GM20000 (cell line): ENCODE measurements at regions not wholly inside any gene's neighbourhood (a gene's known extent, or its start where the extent isn't known, plus 50 kb on each side); places are given as distances from the start of the nearest gene placed in this dataset.

Experiments
- DNase-seq: peaks from one replicate; pipeline ENCODE4 v3.0.0; 2012; ENCODE audit warnings: low spot score
- CTCF ChIP-seq: IDR thresholded peaks from 2 replicates; pipeline ENCODE4 v1.5.1; 2012; ENCODE audit warnings: mild to moderate bottlenecking, control low read depth; ENCODE audit errors: extremely low read depth, missing control alignments

GRCh38 chr6:150537893-150538292 is 61.8 kb upstream of the PLEKHG1 start:
- TF ChIP-seq CTCF: no peak

GRCh38 chr6:150539111-150539510 is 60.6 kb upstream of the PLEKHG1 start:
- no peak for TF ChIP-seq CTCF
- no peak for DNase-seq

More at GRCh38 chr6:150537893-150538292, 61.8 kb upstream of the PLEKHG1 start:
- no peak for DNase-seq

- no peak for TF ChIP-seq CTCF
- no peak for DNase-seq
Observed at GRCh38 chr6:150539568-150539967, 60.1 kb upstream of the PLEKHG1 start.

GRCh38 chr6:150541576-150541975 is 58.1 kb upstream of the PLEKHG1 start:
- TF ChIP-seq CTCF: no peak
- DNase-seq: no peak

- no peak for DNase-seq
- no peak for TF ChIP-seq CTCF
Observed at GRCh38 chr6:150543178-150543577, 56.5 kb upstream of the PLEKHG1 start.

GRCh38 chr6:150544793-150545192 is 54.9 kb upstream of the PLEKHG1 start:
- TF ChIP-seq CTCF: no peak
- DNase-seq: no peak

- TF ChIP-seq CTCF: no peak
- no peak for DNase-seq
Observed at GRCh38 chr6:150546457-150546856, 53.2 kb upstream of the PLEKHG1 start.
